T-helper 17 cell (primary cell): ENCODE measurements at regions not wholly inside any gene's neighbourhood (a gene's known extent, or its start where the extent isn't known, plus 50 kb on each side); places are given as distances from the start of the nearest gene placed in this dataset.

Experiments
- ATAC-seq: fragments of 150-1000 bp; cut with Tn5 transposase; 2 replicates; pipeline ENCODE4 v1.10.0; 2021; ENCODE audit warnings: mild to moderate bottlenecking, moderate library complexity
- DNase-seq, 3 donors: peaks; one replicate each; pipeline versions ENCODE4 v3.0.0 to v3.0.0-alpha.2; 2020 to 2021
- H3K9me3 ChIP-seq: one replicate; pipeline ENCODE4 v1.7.0; 2013; ENCODE audit warnings: low read length, mild to moderate bottlenecking; ENCODE audit not compliant: control insufficient read depth, poor library complexity, severe bottlenecking
- H3K27ac Mint-ChIP-seq: one replicate; pipeline ENCODE4 v1.8.0; 2022; ENCODE audit warnings: mild to moderate bottlenecking, moderate library complexity, mixed read lengths
- H3K27me3 Mint-ChIP-seq: one replicate; pipeline ENCODE4 v1.8.0; 2022; ENCODE audit warnings: mixed read lengths
- H3K36me3 Mint-ChIP-seq: one replicate; pipeline ENCODE4 v1.8.0; 2022; ENCODE audit warnings: low read depth, mixed read lengths
- H3K4me1 Mint-ChIP-seq: one replicate; pipeline ENCODE4 v1.8.0; 2022; ENCODE audit warnings: mild to moderate bottlenecking, mixed read lengths
- H3K4me3 Mint-ChIP-seq: one replicate; pipeline ENCODE4 v1.8.0; 2022; ENCODE audit warnings: mild to moderate bottlenecking, moderate library complexity, mixed read lengths

DNA sequence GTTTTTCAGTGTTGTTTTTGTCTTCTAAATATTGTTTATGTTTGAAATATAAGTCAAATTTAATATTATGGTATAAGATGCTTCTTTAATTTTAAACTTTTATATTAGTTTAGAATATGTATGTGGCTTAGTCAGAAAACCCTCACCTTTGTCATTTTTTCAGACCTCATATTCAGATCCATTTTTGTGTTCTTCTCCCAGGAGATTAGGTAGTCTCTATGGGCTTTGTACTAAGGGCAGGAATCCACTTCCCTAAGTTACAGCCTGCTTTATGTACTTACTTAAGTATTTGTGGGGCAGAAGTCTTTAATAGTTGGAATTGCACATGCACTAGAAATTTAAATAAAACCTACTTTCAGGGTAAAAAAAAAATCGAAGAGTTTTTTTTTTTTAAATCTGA is 63.5 kb upstream of the TENM3 start:
- H3K9me3 ChIP-seq = no peaks in the 10 kb centered on the region
- ATAC-seq (no peak), DNase-seq (no peak)
- Mint-ChIP-seq H3K27me3 (no peaks in the 10 kb centered on the region), H3K27ac (no peak overlapping the region), H3K36me3 (no peaks in the 10 kb centered on the region), H3K4me3 (no peak overlapping the region), H3K4me1 (no peaks in the 10 kb centered on the region)

DNA sequence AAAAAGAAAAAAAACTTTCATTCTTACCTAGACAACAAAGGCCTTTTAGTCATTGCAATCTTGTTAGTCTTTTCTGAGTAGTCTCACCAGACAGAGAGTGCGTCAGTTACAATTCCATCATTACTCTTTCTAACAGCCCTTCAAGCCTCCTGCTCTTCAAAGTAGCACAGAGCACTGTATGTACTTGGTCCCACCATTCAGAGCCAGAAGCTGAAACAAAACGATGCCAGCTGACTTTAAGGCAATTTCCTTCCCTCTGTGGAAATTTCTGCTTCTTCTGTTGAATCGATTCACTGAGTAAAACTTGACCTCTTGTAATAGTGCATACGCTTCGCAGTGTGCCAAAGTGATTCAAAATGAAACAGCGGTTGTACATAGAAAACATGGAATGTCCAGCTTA is 57.7 kb upstream of the TENM3 start:
- H3K4me3 Mint-ChIP-seq = no peak overlapping the region
- no peak overlapping the region for H3K27ac Mint-ChIP-seq
- no peaks in the 10 kb centered on the region for H3K27me3 Mint-ChIP-seq
- ATAC-seq = no peak
- DNase-seq = no peak
- H3K9me3 ChIP-seq = no peaks in the 10 kb centered on the region
- H3K36me3 Mint-ChIP-seq = no peaks in the 10 kb centered on the region
- H3K4me1 Mint-ChIP-seq = no peaks in the 10 kb centered on the region

DNA sequence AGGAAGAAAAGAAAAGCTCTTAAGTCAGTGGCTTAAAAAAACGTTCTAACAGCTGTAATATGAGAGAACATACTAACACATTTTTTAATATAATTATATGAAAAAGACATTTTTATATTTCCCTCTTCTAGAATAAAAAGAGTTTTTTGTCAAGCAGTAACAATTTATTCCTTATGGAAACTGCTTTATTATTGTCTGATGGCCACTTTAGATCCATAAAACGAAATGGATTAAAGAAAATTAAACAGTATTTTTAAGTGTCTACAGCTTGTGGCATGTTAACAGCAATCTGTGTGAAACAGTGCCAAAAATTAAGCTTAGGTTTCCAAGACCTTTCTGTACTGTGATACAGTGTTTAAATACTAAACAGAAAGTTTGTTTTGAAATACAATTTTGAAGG is 55.5 kb upstream of the TENM3 start:
- no peak for DNase-seq
- Mint-ChIP-seq H3K4me1 (no peaks in the 10 kb centered on the region), H3K27me3 (no peaks in the 10 kb centered on the region), H3K27ac (no peak overlapping the region), H3K4me3 (no peak overlapping the region), H3K36me3 (no peaks in the 10 kb centered on the region)
- ATAC-seq = no peak
- no peaks in the 10 kb centered on the region for H3K9me3 ChIP-seq

DNA sequence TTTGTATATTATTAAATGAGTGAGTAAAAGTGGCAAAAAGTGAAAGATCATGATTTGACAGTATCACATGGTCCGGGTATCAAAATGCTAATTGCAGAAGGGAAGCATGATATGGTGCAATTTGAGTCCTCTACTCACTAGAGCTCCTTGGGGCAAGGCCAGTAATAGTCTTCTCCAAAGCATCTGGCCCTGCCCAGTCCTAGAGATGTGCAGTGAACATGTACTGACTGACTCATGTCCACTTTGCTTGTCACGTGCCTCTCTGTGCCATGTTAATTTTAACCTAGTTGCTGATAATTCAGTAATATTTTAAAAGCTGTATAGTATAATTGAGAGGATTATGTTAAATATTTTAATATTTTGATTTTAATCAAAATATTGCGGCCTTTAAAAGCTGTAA is 54.6 kb upstream of the TENM3 start:
- H3K27ac Mint-ChIP-seq = no peak overlapping the region
- no peak for ATAC-seq
- no peaks in the 10 kb centered on the region for H3K4me1 Mint-ChIP-seq
- no peaks in the 10 kb centered on the region for H3K27me3 Mint-ChIP-seq
- no peaks in the 10 kb centered on the region for H3K9me3 ChIP-seq
- H3K4me3 Mint-ChIP-seq = no peak overlapping the region
- no peaks in the 10 kb centered on the region for H3K36me3 Mint-ChIP-seq
- DNase-seq = no peak

DNA sequence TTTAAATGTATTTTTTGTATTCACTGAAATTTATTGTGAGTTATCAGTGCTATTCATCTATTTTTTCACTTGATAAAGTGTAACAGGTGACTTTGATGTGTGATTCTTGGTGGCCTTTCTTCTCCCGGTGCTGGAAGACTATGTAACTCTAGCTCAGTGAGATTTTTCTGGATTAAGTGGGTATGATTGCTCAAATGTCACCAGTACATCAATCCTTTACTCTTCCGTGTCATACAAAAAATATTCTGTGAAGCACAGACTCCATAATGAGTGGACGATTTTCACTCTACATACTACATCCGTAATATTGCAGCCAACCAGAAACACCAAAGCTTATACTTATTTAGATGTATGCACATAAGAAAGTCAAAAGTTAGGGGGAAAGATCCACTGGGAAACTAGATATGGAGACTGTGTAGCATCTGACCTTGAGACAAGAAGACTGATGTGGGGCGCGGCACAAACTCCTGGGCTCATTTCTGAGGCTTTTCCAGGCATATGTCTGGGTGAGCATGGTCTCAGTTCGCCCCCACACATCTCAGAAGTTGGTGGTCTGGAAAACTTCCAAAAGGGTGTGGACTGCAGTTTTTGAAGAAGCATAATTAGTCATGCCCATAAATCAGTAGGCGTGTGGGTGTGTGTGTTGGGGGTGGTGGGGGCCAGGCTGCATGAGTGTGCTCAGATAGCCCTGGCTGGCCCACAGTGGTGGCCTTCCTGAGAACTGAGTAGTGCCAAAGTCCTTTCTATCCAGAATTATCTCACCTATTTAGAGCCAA is 53.9 kb upstream of the TENM3 start:
- Mint-ChIP-seq H3K27me3 (no peaks in the 10 kb centered on the region), H3K36me3 (no peaks in the 10 kb centered on the region)

DNA sequence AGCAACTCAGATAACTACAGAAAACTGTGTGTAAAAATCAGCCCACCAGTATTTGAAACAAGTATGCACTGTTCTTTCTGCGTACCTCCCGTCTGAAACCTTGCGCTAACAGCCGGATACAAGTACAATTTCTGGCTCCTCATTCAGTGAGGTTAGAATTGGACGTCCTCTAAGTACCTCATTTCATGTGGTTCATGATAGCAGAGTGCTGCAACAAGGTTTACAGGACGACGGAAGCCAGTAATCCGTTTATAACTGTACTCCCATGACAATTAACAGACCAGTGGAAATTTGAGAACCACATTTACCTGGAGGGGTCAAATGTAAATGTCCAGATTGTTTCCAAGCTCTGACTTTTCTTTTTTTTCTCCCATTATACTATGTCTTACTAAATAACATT is 52.9 kb upstream of the TENM3 start:
- Mint-ChIP-seq H3K36me3 (no peaks in the 10 kb centered on the region), H3K4me1 (no peaks in the 10 kb centered on the region), H3K27ac (no peak overlapping the region), H3K4me3 (no peak overlapping the region), H3K27me3 (no peaks in the 10 kb centered on the region)
- no peaks in the 10 kb centered on the region for H3K9me3 ChIP-seq
- DNase-seq = no peak
- no peak for ATAC-seq

More for the DNA sequence above, 53.9 kb upstream of the TENM3 start:
- Mint-ChIP-seq H3K27ac (no peak overlapping the region), H3K4me3 (no peak overlapping the region), H3K4me1 (no peaks in the 10 kb centered on the region)
- no peaks in the 10 kb centered on the region for H3K9me3 ChIP-seq
- DNase-seq (no peak), ATAC-seq (no peak)

DNA sequence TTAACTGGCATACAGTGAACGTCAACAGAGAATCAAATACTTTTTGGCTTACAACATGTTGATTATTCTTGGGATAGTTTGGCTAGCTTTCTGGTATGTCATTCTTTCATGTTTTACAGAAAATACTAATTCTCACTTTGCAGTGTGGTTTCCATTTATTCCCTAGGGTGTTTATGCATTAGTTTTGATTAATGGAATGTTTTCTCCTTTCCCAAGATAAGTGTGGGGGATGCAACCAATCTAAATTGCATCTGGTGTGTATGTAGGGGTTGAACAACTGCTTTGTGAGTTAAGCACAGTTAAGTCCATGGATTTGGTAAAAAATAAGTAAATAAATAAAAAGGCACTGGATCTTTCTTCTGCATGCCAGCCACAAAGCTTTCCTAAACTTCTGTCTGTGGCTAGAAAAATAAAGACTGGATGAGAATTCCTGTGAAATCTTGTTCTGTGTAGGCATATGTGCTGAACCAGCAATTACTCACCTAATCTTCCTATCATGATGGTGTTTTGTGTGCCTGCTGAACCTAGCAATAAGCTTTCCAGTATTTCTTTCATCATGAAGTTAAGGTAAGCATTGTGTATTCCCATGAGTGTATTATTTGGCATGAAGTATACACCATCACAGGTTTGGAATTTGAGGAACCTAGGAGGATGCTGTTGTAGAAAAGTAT is 50.6 kb upstream of the TENM3 start:
- DNase-seq (no peak), ATAC-seq (no peak)
- Mint-ChIP-seq H3K27ac (no peak overlapping the region), H3K4me1 (no peaks in the 10 kb centered on the region), H3K4me3 (no peak overlapping the region), H3K36me3 (no peaks in the 10 kb centered on the region), H3K27me3 (no peaks in the 10 kb centered on the region)
- no peaks in the 10 kb centered on the region for H3K9me3 ChIP-seq

DNA sequence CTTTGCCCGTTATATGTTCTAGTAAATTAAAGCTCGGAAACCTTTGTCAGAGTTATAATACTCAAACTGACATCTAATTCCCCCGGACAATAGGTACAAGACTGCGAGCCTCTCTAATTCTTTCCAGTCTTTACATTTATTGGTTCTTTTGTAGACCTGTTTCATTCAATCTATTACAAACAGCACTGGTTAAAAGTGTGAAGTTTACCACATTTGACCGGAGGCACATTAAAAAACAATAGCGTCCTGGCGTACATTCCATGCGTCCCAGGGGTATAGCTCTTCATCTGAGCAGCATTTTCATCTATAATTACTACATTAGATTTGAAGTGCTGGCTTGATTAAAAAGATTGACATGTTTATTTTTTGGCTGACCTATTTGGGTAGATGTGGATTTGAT is 49.9 kb upstream of the TENM3 start:
- no peak for ATAC-seq
- Mint-ChIP-seq H3K27ac (no peak overlapping the region), H3K36me3 (no peaks in the 10 kb centered on the region), H3K27me3 (no peaks in the 10 kb centered on the region), H3K4me1 (no peaks in the 10 kb centered on the region), H3K4me3 (no peak overlapping the region)
- DNase-seq = no peak
- H3K9me3 ChIP-seq = no peaks in the 10 kb centered on the region
